Astrocyte of the spinal cord (primary cell): ENCODE measurements at regions not wholly inside any gene's neighbourhood (a gene's known extent, or its start where the extent isn't known, plus 50 kb on each side); places are given as distances from the start of the nearest gene placed in this dataset.

Source experiments
- DNase-seq: peaks from one replicate; pipeline ENCODE4 v3.0.0; 2011; ENCODE audit warnings: low read depth, low spot score
- H3K4me3 ChIP-seq: 2 replicates; pipeline ENCODE4 v1.5.1; 2011; ENCODE audit warnings: low read depth, mild to moderate bottlenecking, low read length, moderate library complexity
- CTCF ChIP-seq: IDR thresholded peaks from 2 replicates; pipeline ENCODE4 v1.5.1; 2012; ENCODE audit warnings: low read depth, mild to moderate bottlenecking, low read length, inconsistent platforms
- in situ Hi-C: cut with HindIII; loops from 2 replicates; pipeline ENCODE4 v1.10.0; 2017; ENCODE audit warnings: low sequenced_read_pairs

DNA sequence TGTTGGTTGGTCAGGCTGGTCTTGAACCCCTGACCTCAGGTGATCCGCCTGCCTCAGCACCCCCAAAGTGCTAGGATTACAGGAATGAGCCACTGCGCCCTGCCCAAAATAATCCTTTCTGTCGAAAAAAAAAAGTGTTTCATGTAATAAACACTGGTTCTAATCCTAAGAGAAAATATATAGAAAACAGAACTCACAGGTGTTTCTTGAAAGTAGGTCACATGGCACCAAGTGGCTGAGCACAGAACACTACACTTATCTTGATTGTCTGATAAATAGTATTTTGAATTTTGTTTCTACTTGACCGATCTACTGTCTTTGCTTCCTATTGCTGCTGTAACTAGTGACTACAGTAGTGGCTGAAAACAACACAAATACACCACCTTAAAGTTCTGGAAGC is 87.6 kb upstream of the SOD1 start:
- in situ Hi-C loops, result no loop called here
- H3K4me3 ChIP-seq, result no peak overlapping the region
- no peak for DNase-seq
- no peak for TF ChIP-seq CTCF

- no peak for DNase-seq
- H3K4me3 ChIP-seq, result no peak overlapping the region
- in situ Hi-C loops, result no loop called here
- TF ChIP-seq CTCF, result no peak
Measured at GRCh38 chr21:31570824-31571566, 88.5 kb upstream of the SOD1 start.

- in situ Hi-C loops, result no loop called here
- H3K4me3 ChIP-seq, result no peak overlapping the region
- TF ChIP-seq CTCF, result no peak
- no peak for DNase-seq
Measured at GRCh38 chr21:31566611-31567010, 92.9 kb upstream of the SOD1 start.

GRCh38 chr21:31566064-31566463 is 93.4 kb upstream of the SOD1 start:
- peak; percentile 28 for TF ChIP-seq CTCF
- H3K4me3 ChIP-seq, result no peak overlapping the region
- in situ Hi-C loops, result no loop called here
- DNase-seq, result no peak

- no peak for DNase-seq
- no peak for TF ChIP-seq CTCF
- H3K4me3 ChIP-seq, result no peak overlapping the region
- in situ Hi-C loops, result no loop called here
Measured at GRCh38 chr21:31564439-31564838, 95.1 kb upstream of the SOD1 start.

DNA sequence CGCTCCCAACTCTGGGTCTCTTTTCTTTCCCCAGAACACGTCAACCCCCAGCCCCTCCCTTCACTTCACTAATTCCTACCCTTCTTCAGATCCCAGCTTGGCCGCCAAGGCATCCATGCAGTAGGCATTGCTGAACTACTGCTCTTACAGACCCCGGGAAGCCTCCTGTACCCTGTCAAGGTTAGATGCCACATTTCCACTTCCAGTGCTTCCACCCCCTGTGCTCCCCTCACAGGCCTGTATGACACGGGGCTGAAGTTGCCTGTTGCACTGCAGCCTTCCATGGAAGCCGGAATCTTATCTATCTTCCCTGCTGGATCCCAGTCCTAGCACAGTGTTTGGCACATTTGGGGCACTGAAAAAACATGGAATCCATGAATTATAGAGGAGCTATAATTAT is 99.0 kb upstream of the SOD1 start:
- H3K4me3 ChIP-seq, result no peak overlapping the region
- DNase-seq, result no peak
- TF ChIP-seq CTCF, result no peak
- in situ Hi-C loops, result no loop called here
